ENCODE measurements at regions not wholly inside any gene's neighbourhood (a gene's known extent, or its start where the extent isn't known, plus 50 kb on each side); places are given as distances from the start of the nearest gene placed in this dataset.

GRCh38 chr5:29995154-29995553, 1198.3 kb upstream of the CDH6 start:
- no peak for TF ChIP-seq CTCF (IDR thresholded peaks at IDR 0.05)
- TF ChIP-seq ZFX (IDR thresholded peaks at IDR 0.05; ENCODE audit: borderline replicate concordance) = no peak
